Adrenal gland (tissue), 9 donors: ENCODE measurements at regions not wholly inside any gene's neighbourhood (a gene's known extent, or its start where the extent isn't known, plus 50 kb on each side); places are given as distances from the start of the nearest gene placed in this dataset.
"Not testable (repeated sequence)": the region's sequence is repeated elsewhere in the genome, so short reads cannot be mapped to it uniquely, and the experiment has no call there.

Experiments
- DNase-seq, 7 donors: peaks; one replicate each; pipeline ENCODE4 v3.0.0-alpha.2; 2019 to 2020
- H3K27ac ChIP-seq, 5 donors: fragments of 200-600 bp; sonication (generic) in 4 of 5; 1 replicate in 3 of 5; 2 replicates in 2 of 5; pipeline versions ENCODE4 v1.5.1 to v1.8.0; 2016 to 2020; ENCODE audit warnings: mild to moderate bottlenecking in 1 of 5
- H3K27me3 ChIP-seq: fragments of 200-600 bp; 2 replicates; pipeline ENCODE4 v1.8.0; 2021
- H3K36me3 ChIP-seq, 2 donors: fragments of 200-600 bp; replicated peaks in 1 of 2; 1 replicate in 1 of 2; 2 replicates in 1 of 2; pipeline versions ENCODE4 v1.5.1 to v1.8.0; 2018 to 2022
- H3K4me1 ChIP-seq, 2 donors: fragments of 200-600 bp; replicated peaks in 1 of 2; 1 replicate in 1 of 2; 2 replicates in 1 of 2; pipeline versions ENCODE4 v1.5.1 to v1.8.0; 2018 to 2021
- H3K4me3 ChIP-seq, 4 donors: fragments of 200-600 bp; sonication (generic) in 3 of 4; one replicate each; pipeline ENCODE4 v1.5.1; 2016 to 2018
- H3K9me3 ChIP-seq, 3 donors: fragments of 200-600 bp; sonication (generic) in 1 of 3; replicated peaks in 1 of 3; 1 replicate in 2 of 3; 2 replicates in 1 of 3; pipeline versions ENCODE4 v1.5.1 to v1.8.0; 2016 to 2021
- POLR2A ChIP-seq, 2 donors: fragments of 450-650 bp; IDR thresholded peaks; one replicate each; pipeline ENCODE4 v1.6.1; 2017; ENCODE audit warnings: antibody characterized with exemption in 2 of 2, mild to moderate bottlenecking in 2 of 2, moderate library complexity in 1 of 2
- WGBS, 4 donors: extraction: QIAGEN DNeasy Blood & Tissue Kit in 2 of 4; methylation state at CpG; one replicate each; pipeline versions ENCODE4 v1.1.5 to v1.1.7; 2013 to 2017; 5-methylcytosine and 5-hydroxymethylcytosine counted together
- intact Hi-C, 2 donors: fragments of 100-400 bp; cut with DNase I; formaldehyde crosslinking; loops; one replicate each; pipeline versions ENCODE4 v1.14.1 to v1.15.0; 2022 to 2023
- TF ChIP-seq, protein P1 (sequence below), 6 experiments: fragments of 450-650 bp in 4 of 6; fragments of 200-600 bp in 2 of 6; sonication (generic) in 1 of 6; IDR thresholded peaks; 1 replicate in 5 of 6; 2 replicates in 1 of 6; pipeline versions ENCODE4 v1.5.1 to v1.8.0; 2016 to 2021; ENCODE audit warnings: antibody characterized with exemption in 6 of 6, mild to moderate bottlenecking in 2 of 6, moderate library complexity in 1 of 6
- donor health status: healthy with polysubstance abuse.
- donor health status: Bipolar disorder and iron deficiency.
- donor health status: DM: yes; HTN: yes; CAD: no.
- donor health status: DM: no; HTN: no; CAD: no.
- donor health status: DM: no; HTN: no; CAD: no.

DNA sequence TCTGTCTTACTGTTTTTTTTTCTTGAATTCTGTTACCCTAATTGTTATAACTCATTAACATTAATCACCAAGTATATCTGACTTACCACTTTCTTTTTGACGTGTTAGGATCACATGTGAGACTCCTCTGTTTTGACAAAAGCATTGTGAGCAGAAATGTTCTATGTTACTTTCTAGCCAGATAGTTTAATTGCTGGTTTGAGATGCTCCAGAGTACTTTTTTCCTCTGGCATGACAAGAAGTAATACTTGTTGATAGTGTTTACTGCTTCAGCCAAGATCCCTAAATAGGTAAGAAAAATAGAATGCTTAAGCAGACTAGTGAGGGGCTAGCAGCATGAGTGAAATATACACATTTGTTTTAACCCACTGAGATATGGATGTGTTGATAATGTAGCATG, 303.9 kb upstream of the PABPC4L start:
- H3K36me3 ChIP-seq, result no peaks in the 10 kb centered on the region
- H3K27ac ChIP-seq, result no peak overlapping the region
- 68 to 76% (median 73%) methylated on average over 1 of the region's 1 CpG for WGBS, 4 donors
- no peak for DNase-seq
- TF ChIP-seq, protein P1, sequence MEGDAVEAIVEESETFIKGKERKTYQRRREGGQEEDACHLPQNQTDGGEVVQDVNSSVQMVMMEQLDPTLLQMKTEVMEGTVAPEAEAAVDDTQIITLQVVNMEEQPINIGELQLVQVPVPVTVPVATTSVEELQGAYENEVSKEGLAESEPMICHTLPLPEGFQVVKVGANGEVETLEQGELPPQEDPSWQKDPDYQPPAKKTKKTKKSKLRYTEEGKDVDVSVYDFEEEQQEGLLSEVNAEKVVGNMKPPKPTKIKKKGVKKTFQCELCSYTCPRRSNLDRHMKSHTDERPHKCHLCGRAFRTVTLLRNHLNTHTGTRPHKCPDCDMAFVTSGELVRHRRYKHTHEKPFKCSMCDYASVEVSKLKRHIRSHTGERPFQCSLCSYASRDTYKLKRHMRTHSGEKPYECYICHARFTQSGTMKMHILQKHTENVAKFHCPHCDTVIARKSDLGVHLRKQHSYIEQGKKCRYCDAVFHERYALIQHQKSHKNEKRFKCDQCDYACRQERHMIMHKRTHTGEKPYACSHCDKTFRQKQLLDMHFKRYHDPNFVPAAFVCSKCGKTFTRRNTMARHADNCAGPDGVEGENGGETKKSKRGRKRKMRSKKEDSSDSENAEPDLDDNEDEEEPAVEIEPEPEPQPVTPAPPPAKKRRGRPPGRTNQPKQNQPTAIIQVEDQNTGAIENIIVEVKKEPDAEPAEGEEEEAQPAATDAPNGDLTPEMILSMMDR (IDR thresholded peaks at IDR 0.05), result no peak
- no peak for TF ChIP-seq POLR2A (IDR thresholded peaks at IDR 0.05)
- no peaks in the 10 kb centered on the region for H3K4me1 ChIP-seq
- no peak overlapping the region for H3K4me3 ChIP-seq
- no peaks in the 10 kb centered on the region for H3K27me3 ChIP-seq
- intact Hi-C loops, result no loop called here
- H3K9me3 ChIP-seq, result no peaks in the 10 kb centered on the region

DNA sequence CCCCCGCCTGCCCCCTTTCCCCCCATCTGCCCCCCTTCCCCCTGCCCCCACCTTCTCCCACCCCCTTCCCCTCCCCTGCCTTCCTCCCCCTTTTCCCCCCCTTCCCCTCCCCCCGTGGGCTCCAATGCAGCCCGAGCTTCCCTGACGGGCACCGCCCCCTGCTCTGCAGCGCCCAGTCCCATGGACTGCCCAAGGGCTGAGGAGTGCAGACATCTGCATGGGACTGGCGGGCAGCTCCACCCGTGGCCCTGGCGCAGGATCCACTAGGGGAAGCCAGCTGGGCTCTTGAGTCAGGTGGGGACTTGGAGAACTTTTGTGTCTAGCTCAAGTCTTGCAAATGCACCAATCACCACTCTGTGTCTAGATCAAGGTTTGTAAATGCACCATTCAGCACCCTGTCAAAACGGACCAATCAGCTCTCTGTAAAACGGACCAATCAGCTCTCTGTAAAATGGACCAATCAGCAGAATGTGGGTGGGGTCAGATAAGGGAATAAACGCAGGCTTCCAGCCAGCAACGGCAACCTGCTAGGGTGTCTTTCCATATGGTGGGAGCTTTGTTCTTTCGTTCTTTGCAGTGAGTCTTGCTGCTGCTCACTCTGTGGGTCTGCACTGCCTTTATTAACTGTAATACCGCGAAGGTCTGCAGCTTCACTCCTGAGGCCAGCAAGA, 300.5 kb upstream of the PABPC4L start:
- DNase-seq, result no peak
- Histone ChIP-seq H3K36me3 (no peaks in the 10 kb centered on the region), H3K27ac (no peak overlapping the region), H3K27me3 (no peaks in the 10 kb centered on the region), H3K9me3 (no peaks in the 10 kb centered on the region), H3K4me3 (no peak overlapping the region), H3K4me1 (no peaks in the 10 kb centered on the region)
- 78 to 87% (median 83%) methylated on average over 10 to 16 of the region's 16 CpGs for WGBS, 4 donors
- intact Hi-C loops, result no loop called here
- TF ChIP-seq POLR2A (IDR thresholded peaks at IDR 0.05), result no peak
- TF ChIP-seq, protein P1 (IDR thresholded peaks at IDR 0.05), result no peak

GRCh38 chr4:134501488-134501887, 299.9 kb upstream of the PABPC4L start:
- H3K4me1 ChIP-seq, intact Hi-C loops, H3K27me3 ChIP-seq, H3K4me3 ChIP-seq, H3K36me3 ChIP-seq, H3K9me3 ChIP-seq, DNase-seq, H3K27ac ChIP-seq: not testable (repeated sequence)
- 87 to 95% (median 93%) methylated on average over 5 to 11 of the region's 11 CpGs for WGBS, 4 donors

DNA sequence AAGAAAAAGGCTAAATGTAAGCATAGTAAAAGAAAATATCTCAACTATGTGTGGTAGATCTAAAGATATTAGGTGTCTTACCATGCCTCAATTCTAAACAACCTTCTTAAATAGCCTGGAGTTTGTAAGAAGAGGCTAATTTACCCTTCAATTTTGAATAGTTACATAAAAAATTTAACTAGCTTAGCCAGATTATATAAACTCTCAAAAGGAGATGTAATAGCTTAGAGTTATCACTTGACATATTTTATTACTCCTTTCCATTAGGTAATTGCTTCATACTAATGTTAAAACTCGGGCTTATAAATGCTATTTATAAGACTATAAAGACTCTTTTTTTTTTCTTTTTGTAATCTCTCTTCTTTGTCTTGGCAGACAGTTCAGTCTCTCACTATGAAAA, 297.5 kb upstream of the PABPC4L start:
- Histone ChIP-seq H3K4me1 (no peaks in the 10 kb centered on the region), H3K9me3 (no peaks in the 10 kb centered on the region), H3K27ac (no peak overlapping the region), H3K27me3 (no peaks in the 10 kb centered on the region), H3K36me3 (no peaks in the 10 kb centered on the region), H3K4me3 (no peak overlapping the region)
- no peak for DNase-seq
- 29 to 43% (median 39%) methylated on average over 1 of the region's 1 CpG for WGBS, 4 donors
- intact Hi-C loops, result no loop called here
- TF ChIP-seq, protein P1 (IDR thresholded peaks at IDR 0.05), result no peak
- TF ChIP-seq POLR2A (IDR thresholded peaks at IDR 0.05), result no peak

GRCh38 chr4:134490863-134491262, 289.3 kb upstream of the PABPC4L start:
- H3K27me3 ChIP-seq, result no peaks in the 10 kb centered on the region
- H3K4me3 ChIP-seq, result no peak overlapping the region
- WGBS, 4 donors, result 64 to 90% (median 83%) methylated on average over 1 of the region's 1 CpG
- no peaks in the 10 kb centered on the region for H3K9me3 ChIP-seq
- TF ChIP-seq, protein P1 (IDR thresholded peaks at IDR 0.05), result no peak
- no peak for TF ChIP-seq POLR2A (IDR thresholded peaks at IDR 0.05)
- no peak overlapping the region for H3K27ac ChIP-seq
- no peaks in the 10 kb centered on the region for H3K4me1 ChIP-seq
- H3K36me3 ChIP-seq, result no peaks in the 10 kb centered on the region
- DNase-seq, result no peak
- intact Hi-C loops, result no loop called here

DNA sequence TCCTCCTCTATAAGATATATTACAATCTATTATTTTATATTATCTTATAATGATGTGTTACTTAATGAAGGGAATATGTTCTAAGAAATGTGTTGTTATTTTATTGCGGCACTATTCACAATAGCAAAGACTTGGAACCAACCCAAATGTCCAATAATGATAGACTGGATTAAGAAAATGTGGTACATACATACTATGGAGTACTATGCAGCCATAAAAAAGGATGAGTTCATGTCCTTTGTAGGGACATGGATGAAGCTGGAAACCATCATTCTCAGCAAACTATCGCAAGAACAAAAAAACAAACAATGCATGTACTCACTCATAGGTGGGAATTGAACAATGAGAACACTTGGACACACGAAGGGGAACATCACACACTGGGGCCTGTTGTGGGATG, 281.9 kb upstream of the PABPC4L start:
- H3K9me3 ChIP-seq, H3K36me3 ChIP-seq, H3K4me1 ChIP-seq, H3K4me3 ChIP-seq, H3K27me3 ChIP-seq, DNase-seq, H3K27ac ChIP-seq, intact Hi-C loops: not testable (repeated sequence)
- WGBS, 4 donors, result 91 to 97% (median 93%) methylated on average over 3 of the region's 3 CpGs
